HEK293 (cell line): ENCODE measurements at regions not wholly inside any gene's neighbourhood (a gene's known extent, or its start where the extent isn't known, plus 50 kb on each side); places are given as distances from the start of the nearest gene placed in this dataset.

Source experiments
- CTCF ChIP-seq: fragments of 450-650 bp; formaldehyde crosslinking; IDR thresholded peaks from 2 replicates; pipeline ENCODE4 v1.5.1; 2016; ENCODE audit warnings: missing biosample characterization, missing genetic modification characterization
- ZNF341 ChIP-seq: fragments of 450-650 bp; formaldehyde crosslinking; IDR thresholded peaks from 2 replicates; pipeline ENCODE4; 2016; ENCODE audit warnings: low read depth, missing biosample characterization, missing genetic modification characterization

GRCh38 chr16:64589836-64590235 lies 532.0 kb downstream of the CDH11 start:
- TF ChIP-seq CTCF (tag by site-specific recombination) (no peak), ZNF341 (no peak)
